ENCODE measurements at regions not wholly inside any gene's neighbourhood (a gene's known extent, or its start where the extent isn't known, plus 50 kb on each side); places are given as distances from the start of the nearest gene placed in this dataset.

GRCh38 chr14:99342204-99342603 is 70.2 kb upstream of the BCL11B start (continued):
- TF ChIP-seq REST (IDR thresholded peaks at IDR 0.05; ENCODE audit: unreplicated experiment) (no peak), CTCF (conservative IDR thresholded peaks at IDR 0.05; ENCODE audit: low read depth in 2 of 2) (no peak), ZNF331 (CRISPR knock-in tag; IDR thresholded peaks at IDR 0.05; ENCODE audit: low read depth) (no peak)

- TF ChIP-seq POLR2AphosphoS5 (IDR thresholded peaks at IDR 0.05; ENCODE audit: low read depth) (no peak), EZH2phosphoT487 (IDR thresholded peaks at IDR 0.05; ENCODE audit: unreplicated experiment) (no peak), CREB1 (CRISPR knock-in tag; IDR thresholded peaks at IDR 0.05; ENCODE audit: low read depth) (no peak), ZNF114 (CRISPR knock-in tag; IDR thresholded peaks at IDR 0.05) (no peak)
- Histone ChIP-seq H3F3A (replicated peaks; ENCODE audit: low read depth) (no peaks in the 10 kb centered on the region), H2AFZ (no peak overlapping the region), H3K4me3 (no peak overlapping the region), H3K4me2 (no peak overlapping the region), H3K9me2 (ENCODE audit: insufficient read depth) (no peaks in the 10 kb centered on the region), H3K36me3 (ENCODE audit: insufficient read depth) (no peaks in the 10 kb centered on the region), H3K27me3 (ENCODE audit: insufficient read depth) (no peaks in the 10 kb centered on the region), H4K20me1 (replicated peaks; ENCODE audit: insufficient read depth) (no peaks in the 10 kb centered on the region), H3K4me1 (ENCODE audit: insufficient read depth) (no peaks in the 10 kb centered on the region; the same call in 1 of the 2 replicates), H3K79me2 (replicated peaks; ENCODE audit: insufficient read depth) (no peaks in the 10 kb centered on the region), H3K27ac (ENCODE audit: low read depth) (no peak overlapping the region)
- no peaks in the 10 kb centered on the region for H3K27me3 Mint-ChIP-seq (ENCODE audit: insufficient read depth, low read depth, poor library complexity)
- H3K4me3 Mint-ChIP-seq: no peak overlapping the region
- H3K27ac Mint-ChIP-seq: no peak overlapping the region
- DNase-seq (ENCODE audit: low spot score) (no peak), ATAC-seq (no peak)
- peaks cover 2% of the 10 kb centered on the region; the same call in 1 of the 3 replicates for H3K9me3 Mint-ChIP-seq
- H3K36me3 Mint-ChIP-seq (ENCODE audit: low read depth): no peaks in the 10 kb centered on the region
- H3K4me1 Mint-ChIP-seq: no peaks in the 10 kb centered on the region; the same call in 2 of the 3 replicates
Measured at GRCh38 chr14:99339551-99339950, 67.6 kb upstream of the BCL11B start.

- Mint-ChIP-seq H3K4me1 (no peaks in the 10 kb centered on the region; the same call in 2 of the 3 replicates), H3K4me3 (no peak overlapping the region), H3K36me3 (ENCODE audit: low read depth) (no peaks in the 10 kb centered on the region), H3K27me3 (ENCODE audit: insufficient read depth, low read depth, poor library complexity) (peaks cover 7% of the 10 kb centered on the region), H3K9me3 (peaks cover 2% of the 10 kb centered on the region; the same call in 1 of the 3 replicates), H3K27ac (no peak overlapping the region)
- DNase-seq (ENCODE audit: low spot score) (no peak), ATAC-seq (no peak)
- no peak overlapping the region for H2AFZ ChIP-seq
- H3K27ac ChIP-seq (ENCODE audit: low read depth): no peak overlapping the region
- H3K4me3 ChIP-seq: no peak overlapping the region
- no peaks in the 10 kb centered on the region for H3K27me3 ChIP-seq (ENCODE audit: insufficient read depth)
- H3K4me1 ChIP-seq (ENCODE audit: insufficient read depth): no peaks in the 10 kb centered on the region; the same call in 1 of the 2 replicates
- H4K20me1 ChIP-seq (replicated peaks; ENCODE audit: insufficient read depth): no peaks in the 10 kb centered on the region
- no peaks in the 10 kb centered on the region for H3F3A ChIP-seq (replicated peaks; ENCODE audit: low read depth)
- H3K4me2 ChIP-seq: no peak overlapping the region
- no peaks in the 10 kb centered on the region for H3K9me2 ChIP-seq (ENCODE audit: insufficient read depth)
- no peaks in the 10 kb centered on the region for H3K36me3 ChIP-seq (ENCODE audit: insufficient read depth)
- H3K79me2 ChIP-seq (replicated peaks; ENCODE audit: insufficient read depth): no peaks in the 10 kb centered on the region
- TF ChIP-seq JUNB (IDR thresholded peaks at IDR 0.05; ENCODE audit: unreplicated experiment) (no peak), CREB1 (CRISPR knock-in tag; IDR thresholded peaks at IDR 0.05; ENCODE audit: low read depth) (no peak), REST (IDR thresholded peaks at IDR 0.05; ENCODE audit: unreplicated experiment) (no peak), NANOG (IDR thresholded peaks at IDR 0.05; ENCODE audit: borderline replicate concordance) (no peak), ZNF331 (CRISPR knock-in tag; IDR thresholded peaks at IDR 0.05; ENCODE audit: low read depth) (no peak), EZH2 (IDR thresholded peaks at IDR 0.05; ENCODE audit: low read depth, unreplicated experiment) (no peak), ZNF114 (CRISPR knock-in tag; IDR thresholded peaks at IDR 0.05) (no peak), POLR2AphosphoS5 (IDR thresholded peaks at IDR 0.05; ENCODE audit: low read depth) (no peak), ETS1 (IDR thresholded peaks at IDR 0.05) (no peak), STAT1 (IDR thresholded peaks at IDR 0.05; ENCODE audit: unreplicated experiment) (no peak), EZH2phosphoT487 (IDR thresholded peaks at IDR 0.05; ENCODE audit: unreplicated experiment) (no peak)
Measured at GRCh38 chr14:99338313-99338712, 66.3 kb upstream of the BCL11B start.
